Right ventricle myocardium superior (tissue), 1 donor: ENCODE measurements at regions not wholly inside any gene's neighbourhood (a gene's known extent, or its start where the extent isn't known, plus 50 kb on each side); places are given as distances from the start of the nearest gene placed in this dataset.
A peak's percentile ranks its signal among the peaks of the same experiment; 100 is the strongest.
"Not testable (repeated sequence)": the region's sequence is repeated elsewhere in the genome, so short reads cannot be mapped to it uniquely, and the experiment has no call there.

Experiments used
- ATAC-seq: fragments of 200-7000 bp; cut with Tn5 transposase; one replicate; pipeline ENCODE4 v1.9.1; 2020; ENCODE audit warnings: mild to moderate bottlenecking; ENCODE audit not compliant: poor library complexity
- DNase-seq: peaks from one replicate; pipeline ENCODE4 v3.0.0-alpha.2; 2020
- intact Hi-C: fragments of 100-400 bp; cut with DNase I; formaldehyde crosslinking; loops from one replicate; pipeline ENCODE4 v1.11.2; 2022
- donor health status: DM: no; HTN: yes; CAD: no; lungs with severe emphysema.

DNA sequence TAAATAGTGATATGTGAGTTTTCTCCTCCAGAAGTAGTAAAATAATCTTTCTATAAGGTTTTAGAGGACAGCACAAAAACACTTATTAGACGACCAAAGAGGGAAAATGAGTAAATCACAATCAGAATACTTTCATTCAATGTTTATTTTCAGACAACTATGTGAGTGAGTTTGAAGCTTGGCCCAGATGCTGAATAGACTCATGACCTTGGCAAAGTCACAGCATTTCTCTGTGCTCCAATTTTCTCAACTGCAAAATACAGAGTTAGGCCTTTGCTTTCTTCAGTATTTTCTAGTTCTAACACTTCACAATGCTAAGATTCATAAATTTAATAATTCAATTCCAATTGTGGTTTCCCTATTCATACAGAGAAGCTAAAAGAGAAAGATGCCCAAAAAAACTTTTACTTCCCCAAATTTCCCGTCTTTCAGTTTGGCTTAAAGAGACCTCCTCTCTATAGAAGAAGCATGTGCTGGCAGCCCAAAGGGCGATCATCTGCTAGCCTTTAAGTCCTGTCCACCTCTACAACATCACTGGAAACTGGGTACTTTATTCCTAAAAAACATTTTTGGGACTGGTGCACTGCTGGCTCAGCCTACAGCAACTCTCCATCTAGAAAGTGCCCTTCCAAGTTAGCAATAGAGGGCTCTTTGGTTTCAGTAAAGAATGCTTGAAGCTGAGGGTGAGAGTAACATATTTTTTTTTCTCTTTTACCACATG lies 116.8 kb upstream of the GORAB start:
- intact Hi-C loops: no loop called here
- DNase-seq: peak; percentile 34
- ATAC-seq: peak; percentile 88

DNA sequence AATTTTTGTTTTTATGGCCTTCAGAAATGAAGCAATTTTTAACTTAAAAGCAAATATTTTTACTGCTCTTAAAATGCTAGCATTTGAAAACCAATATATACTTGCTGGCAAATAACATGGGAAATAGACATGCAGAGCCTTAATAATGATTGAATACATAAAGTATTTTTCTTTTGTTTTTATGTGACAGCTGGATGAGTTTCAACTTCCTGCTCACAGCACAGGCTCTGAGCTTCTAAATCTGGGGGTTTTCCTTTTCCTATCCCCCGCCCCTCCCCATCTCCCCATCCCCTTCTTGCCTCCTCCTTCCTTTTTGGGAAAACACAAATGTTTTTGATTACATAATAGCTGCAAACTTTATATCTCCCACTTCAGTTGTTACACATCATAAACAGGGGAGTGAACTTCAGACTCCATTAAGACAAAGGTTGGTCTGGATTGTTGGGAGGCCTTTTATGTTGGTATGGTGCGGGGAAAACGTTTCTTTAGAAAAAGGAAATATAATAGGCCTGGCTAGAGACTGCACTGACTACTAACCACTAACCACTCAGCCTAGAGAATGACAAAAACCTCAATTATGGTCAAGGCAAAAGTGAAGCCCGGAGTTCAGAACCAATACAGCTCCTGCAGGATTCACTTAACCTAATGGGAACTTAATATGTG lies 116.1 kb upstream of the GORAB start:
- DNase-seq (no peak), ATAC-seq (no peak)
- intact Hi-C loops: no loop called here

DNA sequence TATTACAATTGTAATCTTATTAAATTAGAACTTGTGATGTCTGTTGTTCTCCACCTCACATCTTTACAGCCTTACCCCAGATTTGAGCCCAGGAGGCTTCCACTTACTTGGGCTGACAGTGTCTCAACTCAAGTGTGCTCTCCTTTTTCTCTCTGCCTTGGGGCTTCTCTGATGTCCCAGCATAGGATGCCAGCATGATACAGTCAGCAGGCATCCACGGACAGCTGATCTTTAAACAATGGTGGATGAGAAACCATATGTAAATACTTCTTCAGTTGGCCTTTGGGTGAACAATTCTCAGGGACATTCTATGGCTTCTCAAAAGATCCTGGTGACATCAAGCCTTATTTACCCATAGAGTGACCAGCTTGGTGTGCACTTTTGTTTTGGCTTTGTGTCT lies 107.6 kb upstream of the GORAB start:
- no peak for ATAC-seq
- intact Hi-C loops: no loop called here
- DNase-seq: no peak

DNA sequence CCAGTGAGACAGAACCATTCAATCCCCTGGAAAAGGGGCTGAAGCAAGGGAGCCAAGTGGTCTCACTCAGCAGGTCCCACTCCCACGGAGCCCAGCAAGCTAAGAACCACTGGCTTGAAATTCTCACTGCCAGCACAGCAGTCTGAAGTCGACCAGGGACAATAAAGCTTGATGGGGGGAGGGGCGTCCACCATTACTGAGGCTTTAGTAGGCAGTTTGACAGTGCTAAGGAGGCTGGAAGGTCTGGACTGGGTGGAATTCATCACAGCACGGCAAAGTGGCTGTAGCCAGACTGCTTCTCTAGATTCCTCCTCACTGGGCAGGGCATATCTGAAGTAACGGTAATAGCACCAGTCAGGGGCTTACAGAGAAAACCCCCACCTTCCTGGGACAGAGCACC lies 105.4 kb upstream of the GORAB start:
- DNase-seq (no peak), ATAC-seq (no peak)
- intact Hi-C loops: no loop called here

DNA sequence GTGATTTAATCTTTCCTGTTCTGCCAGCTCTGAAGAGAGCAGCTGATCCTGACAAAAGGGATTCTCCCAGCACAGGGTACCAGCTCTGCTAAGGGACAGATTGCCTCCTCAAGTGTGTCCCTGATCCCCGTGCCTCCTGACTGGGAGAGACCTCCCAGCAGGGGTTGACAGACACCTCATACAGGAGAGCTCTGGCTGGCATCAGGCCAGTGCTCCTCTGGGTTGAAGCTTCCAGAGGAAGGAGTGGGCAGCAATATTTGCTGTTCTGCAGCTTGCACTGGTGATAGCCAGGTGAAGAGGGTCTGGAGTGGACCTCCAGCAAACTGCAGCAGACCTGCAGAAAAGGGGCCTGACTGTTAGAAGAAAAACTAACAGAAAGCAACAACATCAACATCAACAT lies 105.0 kb upstream of the GORAB start:
- DNase-seq, intact Hi-C loops, ATAC-seq: not testable (repeated sequence)

DNA sequence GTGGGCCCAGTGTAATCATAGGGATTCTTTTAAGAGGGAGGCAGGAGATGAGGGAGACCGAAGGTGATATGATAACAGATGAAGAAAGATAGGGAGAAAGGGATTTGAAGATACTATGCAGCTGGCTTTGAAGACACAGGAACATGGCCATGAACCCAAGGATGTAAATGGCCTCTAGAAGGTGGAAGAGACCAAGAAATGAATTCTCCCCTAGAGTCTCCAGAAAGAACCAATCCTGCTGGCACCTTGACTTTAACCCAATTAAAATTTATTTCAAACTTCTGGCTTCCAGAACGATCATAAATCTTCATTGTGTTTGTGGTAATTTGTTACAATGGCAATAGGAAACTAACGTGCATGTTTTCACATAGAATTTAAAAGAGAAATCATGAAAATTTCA lies 95.0 kb upstream of the GORAB start:
- ATAC-seq: no peak

DNA sequence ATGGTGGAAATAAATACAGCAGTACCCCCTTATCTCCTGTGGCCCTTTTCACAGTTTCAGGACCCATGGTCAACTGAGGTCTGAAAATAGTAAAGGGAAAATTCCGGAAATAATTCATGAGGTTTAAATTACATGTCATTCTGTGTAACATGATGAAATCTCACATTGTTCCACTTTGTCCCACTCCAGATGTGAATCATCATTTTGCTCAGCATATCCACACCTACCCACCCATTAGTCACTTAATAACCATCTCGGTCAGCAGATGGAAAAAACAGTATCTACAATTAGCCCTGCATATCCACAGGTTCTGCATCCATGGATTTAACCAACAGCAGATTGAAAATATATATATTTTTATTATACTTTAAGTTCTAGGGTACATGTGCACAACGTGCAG lies 86.9 kb upstream of the GORAB start:
- no peak for ATAC-seq
- intact Hi-C loops: no loop called here
- DNase-seq: no peak

More for the DNA sequence above, 95.0 kb upstream of the GORAB start:
- DNase-seq: no peak
- intact Hi-C loops: no loop called here

DNA sequence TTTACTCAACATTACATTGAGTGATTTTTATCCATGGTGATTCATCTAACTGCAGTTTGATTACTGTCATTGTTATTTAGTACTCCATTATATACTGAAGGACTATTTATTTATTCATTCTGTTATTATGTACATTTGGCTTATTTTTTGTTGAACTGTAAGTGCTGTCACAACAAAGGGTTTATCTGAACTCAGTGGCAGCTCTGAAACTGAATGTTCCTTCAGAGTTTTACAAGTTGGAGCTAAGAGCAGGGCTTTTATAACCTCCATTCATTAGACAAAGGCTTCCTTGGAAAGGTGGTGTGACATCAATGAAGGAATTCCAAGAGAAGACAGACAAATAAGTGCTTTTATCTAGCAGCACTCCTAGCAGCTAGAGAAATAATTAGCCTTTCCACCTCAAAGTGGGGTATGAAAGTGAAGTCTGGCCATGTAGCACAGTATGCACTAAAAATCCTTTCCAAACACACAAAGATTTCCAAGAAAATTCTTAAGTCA lies 83.3 kb upstream of the GORAB start:
- DNase-seq: no peak
- no peak for ATAC-seq
- intact Hi-C loops: no loop called here

DNA sequence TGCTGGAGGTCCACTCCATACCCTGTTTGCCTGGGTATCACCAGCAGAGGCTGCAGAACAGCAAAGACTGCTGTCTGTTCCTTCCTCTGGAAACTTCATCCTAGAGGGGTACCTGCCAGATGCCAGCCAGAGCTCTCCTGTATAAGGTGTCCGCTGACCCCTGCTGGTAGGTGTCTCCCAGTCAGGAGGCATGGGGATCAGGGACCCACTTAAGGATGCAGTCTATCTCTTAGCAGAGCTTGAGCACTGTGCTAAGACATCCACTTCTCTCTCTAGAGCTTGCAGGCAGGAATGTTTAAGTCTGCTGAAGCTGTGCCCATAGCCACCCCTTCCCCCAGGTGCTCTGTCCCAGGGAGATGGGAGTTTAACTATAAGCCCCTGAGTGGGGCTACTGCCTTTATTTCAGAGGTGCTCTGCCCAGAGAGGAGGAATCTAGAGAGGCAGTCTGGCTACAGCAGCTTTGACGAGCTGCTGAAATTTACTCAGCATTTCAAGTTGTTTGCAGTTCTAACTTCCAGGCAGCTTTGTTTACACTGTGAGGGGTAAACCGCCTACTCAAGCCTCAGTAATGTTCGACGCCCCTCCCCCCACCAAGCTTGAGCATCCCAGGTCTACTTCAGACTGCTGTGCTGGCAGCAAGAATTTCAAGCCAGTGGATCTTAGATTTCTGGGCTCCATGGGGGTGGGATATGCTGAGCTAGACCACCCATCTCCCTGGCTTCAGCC lies 74.5 kb upstream of the GORAB start:
- ATAC-seq, intact Hi-C loops, DNase-seq: not testable (repeated sequence)

DNA sequence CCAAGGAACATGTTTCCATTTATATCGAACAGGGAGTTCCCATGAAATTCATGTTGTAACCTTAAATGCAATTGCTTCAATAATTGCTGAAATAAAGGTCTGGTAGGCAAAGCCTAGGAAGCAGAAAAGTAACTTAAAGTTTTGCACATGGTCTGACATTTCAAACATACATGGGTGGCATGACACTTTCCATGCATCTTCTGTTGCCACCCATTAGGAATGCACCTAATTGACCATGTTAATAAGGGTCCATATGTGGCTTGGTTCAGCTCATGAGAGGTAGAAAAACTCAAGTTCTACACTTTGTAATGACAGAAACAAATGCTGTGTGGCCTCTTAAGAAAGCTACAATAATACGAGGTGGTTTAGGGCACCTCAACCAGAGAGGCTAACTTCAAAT lies 72.0 kb upstream of the GORAB start:
- no peak for ATAC-seq
- intact Hi-C loops: no loop called here
- no peak for DNase-seq

DNA sequence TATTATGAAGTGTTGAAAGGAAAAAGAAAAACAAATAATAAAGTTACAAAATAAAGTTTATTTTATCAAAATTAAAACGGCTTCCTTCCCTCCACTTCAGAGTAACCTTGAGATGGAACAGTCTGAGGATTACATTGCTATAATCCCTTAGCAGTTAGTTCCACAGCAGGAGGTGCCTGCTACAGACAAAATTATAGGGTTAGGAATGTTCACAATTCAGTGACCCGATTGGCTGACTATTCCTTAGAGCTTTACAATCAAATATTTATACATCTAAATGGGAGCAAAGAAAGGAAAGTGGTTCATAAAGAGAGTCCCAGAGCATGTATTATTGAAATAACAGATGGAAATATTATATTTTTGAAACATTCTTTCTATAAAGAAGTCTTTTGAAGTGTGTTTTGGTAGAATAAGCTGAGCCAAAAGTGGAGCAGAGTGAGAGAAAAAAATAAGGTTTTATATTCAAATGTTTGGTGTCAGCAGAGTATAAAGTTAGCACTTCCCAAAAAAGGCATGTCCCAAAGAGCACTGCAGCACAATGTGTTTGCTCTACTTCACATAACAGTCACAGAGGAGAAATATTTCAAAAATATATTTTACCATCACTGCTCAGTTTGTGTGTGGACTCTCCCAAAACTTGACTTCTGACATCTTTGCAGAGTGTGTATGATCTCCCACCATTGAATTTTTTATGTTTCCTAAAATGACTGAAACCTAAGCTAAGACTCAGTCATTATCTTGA lies 71.4 kb upstream of the GORAB start:
- DNase-seq: no peak
- ATAC-seq: no peak
- intact Hi-C loops: no loop called here

DNA sequence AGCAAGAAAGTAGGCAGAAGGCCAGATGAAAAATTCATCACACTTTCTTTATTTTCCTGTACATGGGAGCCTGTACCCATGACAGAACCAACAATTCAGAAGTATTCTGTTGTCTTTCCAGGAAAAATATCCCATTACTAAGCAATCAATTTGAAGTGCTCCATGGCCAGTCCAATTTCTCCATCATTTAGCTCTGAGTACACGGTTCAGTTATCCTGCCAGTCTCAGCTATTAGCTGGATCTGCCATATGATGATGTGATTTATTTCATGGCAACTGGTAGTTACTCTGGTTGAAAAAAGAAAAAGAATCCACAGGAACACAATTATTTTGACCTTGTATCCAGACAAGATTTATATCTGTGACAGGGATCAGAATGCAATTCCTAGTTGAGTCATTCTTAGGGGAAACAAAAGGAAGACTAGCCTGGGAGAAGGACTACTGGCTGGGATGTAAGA lies 70.6 kb upstream of the GORAB start:
- intact Hi-C loops: no loop called here
- DNase-seq (no peak), ATAC-seq (no peak)

DNA sequence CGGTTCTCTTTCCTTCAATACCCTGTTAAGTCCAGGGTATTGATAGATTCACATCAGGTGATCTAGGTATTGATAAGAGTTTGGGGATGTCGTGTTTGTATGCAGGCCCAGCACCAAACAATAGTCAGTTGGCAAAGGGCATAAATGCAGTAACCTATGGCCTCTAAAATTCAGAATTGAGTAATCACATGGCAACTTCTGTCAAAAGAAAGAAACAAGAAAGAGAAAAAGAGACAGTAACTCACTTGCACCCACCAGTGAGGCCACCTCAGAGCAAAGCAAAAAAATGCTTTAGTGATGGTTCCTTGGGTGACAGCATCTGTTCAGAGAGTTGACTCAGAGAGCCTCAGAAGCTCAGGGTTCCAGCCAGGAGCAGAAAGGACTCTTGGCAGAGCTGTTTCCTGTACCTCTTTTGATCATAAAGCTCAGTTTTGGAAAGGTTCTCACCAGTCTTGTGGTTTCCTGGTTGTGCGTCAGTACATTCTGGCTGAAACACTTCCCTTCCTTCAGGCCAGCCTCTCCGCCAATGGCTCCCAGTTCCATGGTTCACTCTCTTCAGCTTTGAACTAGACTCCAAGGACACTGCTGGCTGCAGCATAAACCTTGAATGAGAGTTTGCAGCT lies 70.1 kb upstream of the GORAB start:
- ATAC-seq (no peak), DNase-seq (no peak)
- intact Hi-C loops: no loop called here

DNA sequence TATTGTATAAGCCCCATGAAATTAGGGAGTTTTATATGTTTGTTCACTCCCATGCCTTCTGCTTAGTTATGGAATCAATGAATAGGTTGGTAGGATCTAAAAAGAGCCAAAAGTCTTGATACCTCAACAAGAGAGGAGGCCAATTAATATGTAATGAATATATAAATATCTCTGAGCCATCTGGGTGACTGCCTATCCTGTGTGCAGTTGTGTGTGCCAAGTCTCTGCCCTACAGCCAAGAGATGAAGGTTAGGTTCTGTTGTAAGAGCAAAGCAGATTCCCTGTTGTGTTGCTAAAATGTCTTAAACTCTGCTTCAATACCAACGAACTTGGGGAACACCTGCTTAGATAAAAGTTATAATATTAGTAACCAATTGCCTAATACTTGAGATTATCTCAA lies 61.8 kb upstream of the GORAB start:
- peak; percentile 82 for ATAC-seq
- intact Hi-C loops: no loop called here
- no peak for DNase-seq

DNA sequence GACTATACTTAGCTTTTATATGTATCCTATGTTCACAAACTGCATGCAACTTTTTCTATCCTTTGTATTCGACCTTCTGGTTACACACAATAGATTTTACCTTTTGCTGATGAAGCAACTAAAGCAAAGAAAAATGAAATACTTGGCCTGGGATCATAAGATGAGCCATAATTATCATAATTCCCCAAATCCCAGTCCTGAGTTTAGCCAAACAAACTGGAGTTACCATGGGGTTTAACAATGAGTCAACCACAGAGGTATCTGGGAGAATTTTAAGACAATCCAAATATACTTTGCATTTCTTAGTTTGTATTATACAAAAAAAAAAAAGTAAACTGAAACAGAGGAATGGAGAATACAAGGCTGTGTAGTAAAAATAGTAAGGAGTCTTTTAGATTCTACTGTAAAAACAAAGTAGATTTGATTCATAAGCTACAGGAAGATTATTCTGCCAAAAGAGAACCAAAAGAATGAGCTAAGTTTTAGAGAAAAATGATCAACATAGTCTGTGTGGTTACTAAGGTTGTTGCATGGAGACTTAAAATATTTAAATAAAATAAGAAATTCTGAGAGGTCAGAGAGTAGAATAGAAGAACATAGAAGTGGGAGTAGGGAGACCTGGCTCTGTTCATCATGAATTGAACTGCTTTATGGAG lies 60.4 kb upstream of the GORAB start:
- DNase-seq: no peak
- ATAC-seq: no peak
- intact Hi-C loops: no loop called here

DNA sequence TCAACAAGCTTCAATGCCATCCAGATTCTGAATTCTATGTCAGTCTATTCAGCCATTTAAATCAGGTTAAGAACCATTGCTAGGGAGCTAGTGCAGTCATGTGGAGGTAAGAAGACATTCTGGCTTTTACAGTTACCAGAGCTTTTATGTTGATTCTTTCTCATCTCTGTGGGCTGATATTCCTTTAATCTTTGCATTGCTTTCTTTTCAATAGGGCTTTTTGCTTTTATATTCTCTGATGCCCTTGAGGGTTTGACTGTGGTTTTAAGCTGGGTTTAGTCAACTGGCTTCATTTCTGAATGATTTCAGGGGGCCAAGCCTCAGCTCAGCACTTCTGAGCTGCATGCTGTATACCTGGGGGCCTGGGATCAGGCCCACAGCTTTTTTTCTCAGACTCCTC lies 51.0 kb upstream of the GORAB start:
- intact Hi-C loops: no loop called here
- no peak for DNase-seq
- no peak for ATAC-seq
